ENCODE measurements at regions not wholly inside any gene's neighbourhood (a gene's known extent, or its start where the extent isn't known, plus 50 kb on each side); places are given as distances from the start of the nearest gene placed in this dataset.

- no peak overlapping the region for H2AFZ ChIP-seq (ENCODE audit: low read depth, low read length)
- H3K9me2 ChIP-seq (ENCODE audit: insufficient read depth, low read length): no peaks in the 10 kb centered on the region
- H3K9me3 ChIP-seq (ENCODE audit: low read length): no peaks in the 10 kb centered on the region
- no peaks in the 10 kb centered on the region for H3K36me3 ChIP-seq (ENCODE audit: insufficient read depth, low read length)
- no peak overlapping the region for H3K4me2 ChIP-seq (ENCODE audit: low read length)
- no peak overlapping the region for H3K9ac ChIP-seq (ENCODE audit: low read length)
- no peaks in the 10 kb centered on the region for H3K79me2 ChIP-seq (replicated peaks; ENCODE audit: insufficient read depth, low read length)
- H3K4me3 ChIP-seq (ENCODE audit: low read length): no peak overlapping the region
- no peak overlapping the region for H3K27ac ChIP-seq (ENCODE audit: low read length)
- H3K27me3 ChIP-seq (ENCODE audit: insufficient read depth, low read depth, low read length): no peaks in the 10 kb centered on the region
- no peak for TF ChIP-seq EZH2 (IDR thresholded peaks at IDR 0.05; ENCODE audit: borderline replicate concordance, insufficient read depth, low read length, poor library complexity, severe bottlenecking)
- H3F3A ChIP-seq (ENCODE audit: insufficient read depth, low read length, poor library complexity, severe bottlenecking): no peaks in the 10 kb centered on the region
- no peaks in the 10 kb centered on the region for H4K20me1 ChIP-seq (ENCODE audit: insufficient read depth)
Observed at GRCh38 chr4:119794113-119794512, 165.5 kb upstream of the PDE5A start.

GRCh38 chr4:119788349-119789266 is 160.0 kb upstream of the PDE5A start:
- Histone ChIP-seq H3K4me2 (ENCODE audit: low read length) (no peak overlapping the region), H4K20me1 (ENCODE audit: insufficient read depth) (no peaks in the 10 kb centered on the region), H3F3A (ENCODE audit: insufficient read depth, low read length, poor library complexity, severe bottlenecking) (no peaks in the 10 kb centered on the region), H3K4me3 (ENCODE audit: low read length) (no peak overlapping the region), H2AFZ (ENCODE audit: low read depth, low read length) (no peak overlapping the region), H3K9me2 (ENCODE audit: insufficient read depth, low read length) (no peaks in the 10 kb centered on the region), H3K27me3 (ENCODE audit: insufficient read depth, low read depth, low read length) (no peaks in the 10 kb centered on the region), H3K9me3 (ENCODE audit: low read length) (no peaks in the 10 kb centered on the region), H3K79me2 (replicated peaks; ENCODE audit: insufficient read depth, low read length) (no peaks in the 10 kb centered on the region), H3K27ac (ENCODE audit: low read length) (no peak overlapping the region), H3K9ac (ENCODE audit: low read length) (no peak overlapping the region), H3K36me3 (ENCODE audit: insufficient read depth, low read length) (no peaks in the 10 kb centered on the region)
- TF ChIP-seq MXI1 (conservative IDR thresholded peaks at IDR 0.05; ENCODE audit: poor library complexity, severe bottlenecking): no peak
- TF ChIP-seq, protein P1, sequence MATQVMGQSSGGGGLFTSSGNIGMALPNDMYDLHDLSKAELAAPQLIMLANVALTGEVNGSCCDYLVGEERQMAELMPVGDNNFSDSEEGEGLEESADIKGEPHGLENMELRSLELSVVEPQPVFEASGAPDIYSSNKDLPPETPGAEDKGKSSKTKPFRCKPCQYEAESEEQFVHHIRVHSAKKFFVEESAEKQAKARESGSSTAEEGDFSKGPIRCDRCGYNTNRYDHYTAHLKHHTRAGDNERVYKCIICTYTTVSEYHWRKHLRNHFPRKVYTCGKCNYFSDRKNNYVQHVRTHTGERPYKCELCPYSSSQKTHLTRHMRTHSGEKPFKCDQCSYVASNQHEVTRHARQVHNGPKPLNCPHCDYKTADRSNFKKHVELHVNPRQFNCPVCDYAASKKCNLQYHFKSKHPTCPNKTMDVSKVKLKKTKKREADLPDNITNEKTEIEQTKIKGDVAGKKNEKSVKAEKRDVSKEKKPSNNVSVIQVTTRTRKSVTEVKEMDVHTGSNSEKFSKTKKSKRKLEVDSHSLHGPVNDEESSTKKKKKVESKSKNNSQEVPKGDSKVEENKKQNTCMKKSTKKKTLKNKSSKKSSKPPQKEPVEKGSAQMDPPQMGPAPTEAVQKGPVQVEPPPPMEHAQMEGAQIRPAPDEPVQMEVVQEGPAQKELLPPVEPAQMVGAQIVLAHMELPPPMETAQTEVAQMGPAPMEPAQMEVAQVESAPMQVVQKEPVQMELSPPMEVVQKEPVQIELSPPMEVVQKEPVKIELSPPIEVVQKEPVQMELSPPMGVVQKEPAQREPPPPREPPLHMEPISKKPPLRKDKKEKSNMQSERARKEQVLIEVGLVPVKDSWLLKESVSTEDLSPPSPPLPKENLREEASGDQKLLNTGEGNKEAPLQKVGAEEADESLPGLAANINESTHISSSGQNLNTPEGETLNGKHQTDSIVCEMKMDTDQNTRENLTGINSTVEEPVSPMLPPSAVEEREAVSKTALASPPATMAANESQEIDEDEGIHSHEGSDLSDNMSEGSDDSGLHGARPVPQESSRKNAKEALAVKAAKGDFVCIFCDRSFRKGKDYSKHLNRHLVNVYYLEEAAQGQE (IDR thresholded peaks at IDR 0.05; ENCODE audit: borderline replicate concordance): no peak
- TF ChIP-seq TAF1 (IDR thresholded peaks at IDR 0.05; ENCODE audit: low read depth): no peak
- TF ChIP-seq, protein P2, sequence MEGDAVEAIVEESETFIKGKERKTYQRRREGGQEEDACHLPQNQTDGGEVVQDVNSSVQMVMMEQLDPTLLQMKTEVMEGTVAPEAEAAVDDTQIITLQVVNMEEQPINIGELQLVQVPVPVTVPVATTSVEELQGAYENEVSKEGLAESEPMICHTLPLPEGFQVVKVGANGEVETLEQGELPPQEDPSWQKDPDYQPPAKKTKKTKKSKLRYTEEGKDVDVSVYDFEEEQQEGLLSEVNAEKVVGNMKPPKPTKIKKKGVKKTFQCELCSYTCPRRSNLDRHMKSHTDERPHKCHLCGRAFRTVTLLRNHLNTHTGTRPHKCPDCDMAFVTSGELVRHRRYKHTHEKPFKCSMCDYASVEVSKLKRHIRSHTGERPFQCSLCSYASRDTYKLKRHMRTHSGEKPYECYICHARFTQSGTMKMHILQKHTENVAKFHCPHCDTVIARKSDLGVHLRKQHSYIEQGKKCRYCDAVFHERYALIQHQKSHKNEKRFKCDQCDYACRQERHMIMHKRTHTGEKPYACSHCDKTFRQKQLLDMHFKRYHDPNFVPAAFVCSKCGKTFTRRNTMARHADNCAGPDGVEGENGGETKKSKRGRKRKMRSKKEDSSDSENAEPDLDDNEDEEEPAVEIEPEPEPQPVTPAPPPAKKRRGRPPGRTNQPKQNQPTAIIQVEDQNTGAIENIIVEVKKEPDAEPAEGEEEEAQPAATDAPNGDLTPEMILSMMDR (IDR thresholded peaks at IDR 0.05; ENCODE audit: poor library complexity, severe bottlenecking): no peak
- TF ChIP-seq EP300 (conservative IDR thresholded peaks at IDR 0.05; ENCODE audit: poor library complexity, severe bottlenecking): no peak
- TF ChIP-seq SMC3 (conservative IDR thresholded peaks at IDR 0.05; ENCODE audit: poor library complexity): no peak
- no peak for TF ChIP-seq POLR2AphosphoS5 (IDR thresholded peaks at IDR 0.05)

Measured in neural cell (in vitro differentiated cells).